Fibroblast of skin of right biceps (primary cell): ENCODE measurements at regions not wholly inside any gene's neighbourhood (a gene's known extent, or its start where the extent isn't known, plus 50 kb on each side); places are given as distances from the start of the nearest gene placed in this dataset.
A peak's percentile ranks its signal among the peaks of the same experiment; 100 is the strongest.

ENCODE experiments used
- DNase-seq: peaks from one replicate; pipeline ENCODE4 v3.0.0-alpha.2; 2013

DNA sequence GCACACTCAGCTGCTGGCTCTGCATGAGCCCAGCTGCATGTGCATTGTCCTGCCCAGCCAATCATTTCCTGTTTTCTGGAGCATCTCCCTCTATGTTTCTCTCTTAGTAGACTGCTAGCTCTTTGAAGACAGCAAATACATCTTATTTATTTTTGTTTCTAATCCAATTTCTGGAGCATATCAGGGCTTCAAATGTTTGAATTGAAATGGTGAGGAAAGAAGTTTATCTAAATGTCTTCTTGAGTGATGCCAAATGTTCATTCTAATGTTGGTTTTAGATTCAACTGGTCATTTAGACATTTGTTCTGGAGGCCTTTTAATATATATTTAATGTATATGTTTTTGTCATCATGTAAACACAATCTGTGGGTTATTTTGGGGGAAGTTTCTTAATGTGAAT is 141.9 kb downstream of the DNAJB9 start:
- no peak for DNase-seq

DNA sequence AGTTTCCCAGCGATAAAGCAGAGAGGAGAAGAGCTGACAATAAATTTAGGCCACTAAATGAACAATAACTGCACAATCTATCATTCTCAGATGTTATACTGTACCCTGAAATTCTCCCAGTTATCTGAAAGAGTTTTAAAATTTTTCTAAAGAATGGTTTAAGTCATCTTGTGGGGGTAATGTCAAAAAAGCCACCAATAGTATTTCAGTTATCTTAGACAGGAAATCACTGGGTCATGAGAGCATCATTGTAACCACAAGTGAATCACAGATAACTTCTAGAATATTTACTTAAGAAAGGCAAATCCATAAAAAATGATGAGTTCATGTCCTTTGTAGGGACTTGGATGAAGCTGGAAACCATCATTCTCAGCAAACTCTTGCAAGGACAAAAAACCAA is 147.1 kb downstream of the DNAJB9 start:
- DNase-seq, result peak; percentile 88

DNA sequence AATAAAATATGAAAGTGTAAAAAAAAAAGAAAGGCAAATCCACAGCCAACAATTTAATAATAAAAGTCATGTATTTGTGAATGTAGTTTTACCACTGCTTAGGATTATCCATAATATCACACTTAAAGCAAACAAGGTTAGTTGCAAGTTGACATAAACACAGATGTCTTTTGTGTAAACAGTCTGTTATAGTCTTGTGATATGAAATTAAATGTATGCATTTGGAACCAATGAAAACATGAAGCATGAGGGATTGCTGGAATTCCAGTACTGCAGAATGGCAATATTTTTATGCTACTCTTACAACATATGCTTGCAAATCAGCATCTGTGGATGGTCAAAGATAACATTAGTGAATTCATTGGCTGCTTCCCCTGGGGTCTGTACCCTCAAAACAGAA is 148.1 kb downstream of the DNAJB9 start:
- no peak for DNase-seq

GRCh38 chr7:108719631-108720030 is 150.0 kb downstream of the DNAJB9 start:
- no peak for DNase-seq

DNA sequence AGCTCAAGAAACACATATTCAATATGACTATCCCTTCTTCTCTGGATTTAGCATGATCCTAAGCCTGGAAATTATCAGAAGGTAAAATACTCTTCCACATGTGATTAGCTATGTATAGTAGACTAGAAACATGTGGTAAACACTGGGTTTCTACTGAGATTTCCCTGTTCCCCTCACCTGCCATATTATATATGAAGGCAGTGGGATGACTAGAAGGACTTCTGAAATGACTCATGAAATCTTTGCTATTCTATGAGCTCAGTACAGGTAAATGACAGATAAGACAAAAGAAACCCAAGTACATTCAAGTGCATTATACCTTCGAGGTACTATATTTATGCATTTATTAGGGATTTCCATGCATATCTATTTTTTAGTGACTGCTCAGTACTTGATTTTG is 152.9 kb downstream of the DNAJB9 start:
- no peak for DNase-seq

GRCh38 chr7:108723381-108723814 is 153.7 kb downstream of the DNAJB9 start:
- DNase-seq, result peak; percentile 10

DNA sequence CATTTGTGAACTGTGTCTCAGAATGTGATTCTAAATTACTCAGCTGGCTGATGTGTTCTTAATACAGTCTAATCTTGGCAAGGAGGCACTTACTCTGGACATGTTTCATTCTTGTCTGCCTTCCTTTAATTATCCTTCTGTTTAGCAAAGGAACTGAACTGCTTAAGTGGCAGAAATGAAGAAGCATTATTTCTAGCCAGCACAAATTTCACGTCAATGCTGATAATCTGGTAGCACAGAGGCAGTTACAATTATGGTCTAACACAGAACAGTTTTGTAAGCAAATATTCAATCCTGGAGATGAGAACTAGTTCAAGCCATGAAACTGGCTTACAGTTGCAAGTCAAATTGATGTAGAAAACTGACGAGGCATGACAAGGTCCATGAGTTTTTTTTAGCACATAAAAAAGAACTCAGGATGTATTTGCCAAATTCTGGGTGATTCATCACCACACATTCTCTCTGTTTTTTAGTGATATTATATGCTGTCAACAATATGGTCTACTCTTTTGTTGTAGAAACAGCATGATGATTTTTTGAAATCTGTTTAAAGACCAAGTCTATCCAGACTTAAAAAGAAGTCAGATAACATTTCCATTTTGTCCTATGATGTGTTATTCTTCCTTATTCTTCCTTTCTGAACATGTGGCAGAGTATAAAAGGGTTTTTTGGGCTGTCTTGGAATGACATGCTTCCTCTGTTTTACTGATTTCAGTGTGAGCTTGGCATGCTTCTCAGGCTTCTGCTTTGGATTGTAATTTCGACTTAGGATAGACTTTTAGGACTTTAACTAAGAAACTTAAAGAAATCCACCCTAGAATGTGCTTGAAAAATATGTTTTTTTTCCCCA is 154.8 kb downstream of the DNAJB9 start:
- DNase-seq, result peak; percentile 56

GRCh38 chr7:108735814-108736213 is 166.1 kb downstream of the DNAJB9 start:
- no peak for DNase-seq

GRCh38 chr7:108736221-108736891 is 166.7 kb downstream of the DNAJB9 start:
- DNase-seq, result no peak

DNA sequence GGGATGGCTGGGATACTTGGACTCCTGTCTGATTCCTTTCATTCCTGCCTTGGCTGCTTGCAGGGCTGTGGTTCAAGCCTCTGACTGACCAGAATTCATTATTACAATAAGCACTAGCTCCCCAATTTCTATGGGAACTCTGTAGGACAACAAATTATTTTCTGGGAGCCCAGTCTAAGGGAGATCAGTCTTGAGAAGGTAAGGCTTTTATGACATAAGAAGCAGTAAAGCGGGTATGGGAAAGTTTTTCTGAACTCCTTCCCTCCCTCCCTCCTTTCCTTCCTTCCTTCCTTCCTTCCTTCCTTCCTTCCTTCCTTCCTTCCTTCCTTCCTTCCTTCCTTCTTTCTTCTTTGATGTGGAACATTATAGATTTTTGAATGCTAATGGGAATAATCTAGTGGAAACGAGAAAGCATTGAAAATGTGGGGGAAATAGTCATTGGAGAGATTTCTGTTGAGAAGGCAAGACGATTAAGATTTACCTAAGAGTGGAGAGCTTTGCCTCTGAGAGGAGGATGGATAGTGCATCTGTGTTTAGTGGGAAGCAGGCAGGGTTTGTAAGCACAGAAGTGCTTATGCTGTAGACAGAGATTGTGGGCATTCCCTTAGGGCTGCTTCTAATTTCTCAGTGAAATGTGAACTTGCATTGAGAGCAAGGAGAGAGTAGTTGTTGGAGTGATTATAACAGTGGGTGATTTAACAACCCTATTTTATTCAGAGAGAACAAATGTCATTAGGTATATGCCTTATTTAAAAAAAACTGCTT is 201.5 kb downstream of the DNAJB9 start:
- DNase-seq, result no peak

- DNase-seq, result no peak
Observed at GRCh38 chr7:108771853-108772252, 202.2 kb downstream of the DNAJB9 start.

DNA sequence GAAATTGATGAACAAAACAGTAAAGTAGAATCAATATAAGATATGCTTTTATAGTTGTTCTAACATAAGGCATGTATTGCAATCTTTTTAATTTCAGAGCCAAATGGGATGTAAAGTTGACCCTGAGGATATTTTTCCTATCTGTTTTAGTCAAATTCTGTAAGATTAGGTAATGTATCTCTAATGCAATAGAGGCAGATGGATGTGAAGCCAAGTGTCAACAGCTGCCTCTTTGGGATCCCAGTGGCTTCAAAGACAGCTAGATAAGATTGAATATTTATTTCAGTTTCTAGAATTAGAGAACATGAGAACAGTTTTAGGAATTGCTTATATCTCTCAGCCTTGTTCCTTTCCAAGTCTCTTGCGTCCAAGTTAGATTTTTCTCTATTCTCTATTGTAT is 208.3 kb downstream of the DNAJB9 start:
- DNase-seq, result no peak

GRCh38 chr7:108789451-108789850 is 219.8 kb downstream of the DNAJB9 start:
- DNase-seq, result no peak

DNA sequence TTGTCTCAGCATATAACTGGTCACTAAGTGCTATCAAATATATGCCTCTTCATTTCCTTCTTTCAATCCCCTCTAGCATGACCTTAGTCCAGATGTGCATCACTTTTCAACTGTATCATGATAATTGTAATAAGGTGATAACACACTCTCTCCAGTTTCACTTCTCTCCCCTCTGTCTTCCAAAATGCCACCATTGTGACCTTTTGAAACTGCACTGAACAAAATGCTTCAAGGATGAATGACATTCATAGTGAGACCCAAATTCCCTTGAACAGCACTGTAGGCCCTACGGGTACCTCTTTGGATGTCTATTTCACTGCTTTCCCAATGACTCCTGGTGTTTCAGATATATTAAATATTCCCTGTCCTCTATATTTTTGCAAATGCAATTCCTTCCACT is 224.8 kb downstream of the DNAJB9 start:
- DNase-seq, result no peak

DNA sequence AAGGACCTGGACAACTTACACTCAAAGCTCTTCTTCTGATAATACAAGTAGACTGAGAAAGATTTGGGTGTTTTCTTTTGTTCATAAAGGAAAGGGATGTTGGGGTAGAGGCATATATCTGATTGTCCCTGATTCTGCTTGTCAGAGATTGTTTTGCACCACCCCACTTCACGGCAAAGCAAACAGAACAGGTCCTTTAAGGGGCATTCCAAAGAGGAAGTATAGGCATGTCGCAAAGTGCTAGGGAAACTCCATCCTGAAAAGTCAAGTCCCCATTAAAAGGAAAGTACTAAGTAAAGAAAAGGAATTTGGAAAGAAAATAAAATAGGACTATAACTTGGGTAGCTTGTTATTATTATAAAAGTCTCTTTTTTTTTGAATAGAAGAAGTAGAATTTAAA is 233.0 kb downstream of the DNAJB9 start:
- DNase-seq, result no peak

DNA sequence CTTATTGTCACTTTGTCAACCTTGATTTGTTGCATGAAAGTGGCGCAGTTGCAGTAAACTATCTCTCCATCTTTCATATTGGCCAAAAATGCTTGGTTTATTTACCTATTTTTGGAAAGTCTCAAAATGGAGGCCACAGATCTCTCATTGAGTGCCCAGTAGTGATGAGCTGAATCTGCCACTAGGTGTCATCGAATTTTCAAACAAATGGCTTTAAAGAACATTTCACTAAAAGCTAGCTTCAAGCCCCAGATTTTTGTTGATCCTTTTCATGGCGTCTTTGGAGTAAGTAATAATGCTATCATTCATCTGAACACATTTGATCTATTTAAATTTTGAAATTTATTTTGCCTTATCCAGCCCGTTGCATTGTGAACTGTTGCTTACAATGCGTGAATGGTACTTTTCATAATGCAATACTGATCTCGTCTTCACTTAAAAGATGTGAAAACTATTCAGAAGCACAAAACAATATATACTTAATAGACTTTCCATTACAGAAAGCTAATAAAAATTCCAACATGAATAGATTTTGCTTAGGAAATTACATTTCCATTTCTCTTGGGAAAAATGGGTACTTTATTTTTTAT is 236.2 kb downstream of the DNAJB9 start:
- peak; percentile 40 for DNase-seq

GRCh38 chr7:108808549-108809266 is 239.0 kb downstream of the DNAJB9 start:
- no peak for DNase-seq

DNA sequence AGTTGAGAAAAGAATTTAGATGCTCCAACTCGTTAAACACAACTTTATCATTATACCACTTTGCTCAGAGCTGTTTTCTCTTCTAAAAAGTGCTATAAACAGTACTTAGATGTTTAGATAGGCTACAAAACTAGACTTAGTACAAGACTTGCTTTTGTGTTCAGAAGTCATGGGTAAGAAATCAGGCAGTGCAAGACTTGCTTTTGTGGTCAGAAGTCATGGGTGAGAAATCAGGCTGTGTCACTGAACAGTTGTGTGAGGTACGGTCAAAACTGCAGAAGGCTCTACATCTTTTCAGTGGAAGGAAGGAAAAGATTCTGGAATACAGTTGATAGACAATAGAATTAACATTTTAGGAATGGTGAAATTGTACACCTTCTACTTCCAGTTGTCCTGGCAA is 239.7 kb downstream of the DNAJB9 start:
- no peak for DNase-seq

DNA sequence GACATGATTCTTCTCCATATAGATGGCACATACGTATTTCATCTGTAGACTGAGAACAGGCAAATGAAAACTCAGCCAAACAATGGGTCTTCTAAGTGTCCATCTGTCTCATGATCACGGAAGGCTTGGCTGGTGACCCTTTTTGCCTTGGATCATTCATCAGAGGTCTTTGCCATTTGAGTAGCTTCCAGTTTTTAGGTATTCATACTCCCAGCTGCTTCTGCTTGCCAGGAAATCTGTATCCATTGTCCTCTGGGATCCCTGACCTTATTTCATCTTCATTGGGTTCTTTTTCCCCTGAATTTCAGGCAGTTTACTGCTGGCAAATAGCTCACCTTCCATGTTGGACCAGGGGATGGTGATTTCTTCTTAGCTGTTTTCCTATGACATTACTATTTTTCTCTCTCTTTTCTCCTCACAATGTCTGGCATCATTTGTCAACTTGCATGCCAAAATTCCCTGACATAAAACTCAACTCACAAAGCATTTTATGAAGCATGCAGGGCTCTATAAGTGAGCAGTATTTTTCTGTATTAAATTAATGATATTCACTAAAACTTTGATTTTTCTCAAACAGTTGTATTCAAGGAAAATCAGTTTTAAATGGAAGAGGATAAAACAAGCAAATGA is 241.2 kb downstream of the DNAJB9 start:
- DNase-seq, result no peak

DNA sequence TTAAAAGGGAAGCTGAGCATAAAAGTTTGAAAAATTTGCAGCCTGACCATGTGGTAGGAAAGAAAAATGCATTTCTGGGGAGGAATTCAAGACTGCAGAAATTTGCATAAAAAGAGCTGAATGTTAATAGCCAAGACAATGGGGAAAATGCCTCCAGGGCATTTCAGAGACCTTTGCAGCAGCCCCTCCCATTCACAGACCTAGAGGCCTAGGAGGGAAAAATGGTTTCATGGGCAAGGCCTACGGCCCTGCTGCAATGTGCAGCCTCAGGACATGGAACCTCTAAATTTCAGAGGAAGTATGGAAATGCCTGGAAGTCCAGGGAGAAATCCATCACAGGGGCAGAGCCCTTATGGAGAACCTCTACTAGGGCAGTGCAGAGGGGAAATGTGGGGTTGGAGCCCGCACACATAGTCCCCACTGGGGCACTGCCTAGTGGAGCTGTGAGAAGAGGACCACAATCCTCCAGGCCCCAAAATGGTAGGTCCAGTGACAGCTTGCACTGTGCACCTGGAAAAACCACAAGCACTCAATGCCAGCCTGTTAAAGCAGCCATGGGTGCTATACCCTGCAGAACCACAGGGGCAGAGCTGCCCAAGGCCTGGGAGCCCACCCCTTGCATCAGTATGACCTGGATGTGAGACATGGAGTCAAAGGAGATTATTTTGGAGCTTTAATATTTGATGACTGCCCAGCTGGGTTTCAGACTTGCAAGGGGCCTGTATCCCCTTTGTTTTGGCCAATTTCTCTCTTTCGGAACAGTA is 243.8 kb downstream of the DNAJB9 start:
- no peak for DNase-seq

DNA sequence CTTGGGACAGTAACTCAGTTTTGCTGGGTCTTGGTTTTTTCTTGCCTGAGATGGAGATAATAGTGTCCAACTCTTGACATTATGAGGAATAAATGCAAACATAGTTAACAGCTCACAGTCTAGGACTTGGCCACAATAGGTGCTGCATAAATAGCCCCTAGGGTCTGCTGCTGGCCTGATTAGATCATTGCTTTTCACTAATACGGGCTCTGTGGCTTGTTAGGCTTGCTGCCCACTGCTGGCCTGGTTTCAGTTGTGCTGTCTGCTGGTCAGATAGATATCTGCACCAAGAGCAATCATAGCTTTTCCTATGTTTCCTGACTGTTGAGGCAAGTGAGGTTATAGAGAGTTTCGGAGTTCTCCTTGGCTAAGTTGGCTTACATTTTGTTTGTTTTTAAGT is 246.1 kb downstream of the DNAJB9 start:
- DNase-seq, result no peak
